ENCODE measurements at regions not wholly inside any gene's neighbourhood (a gene's known extent, or its start where the extent isn't known, plus 50 kb on each side); places are given as distances from the start of the nearest gene placed in this dataset.
A peak's percentile ranks its signal among the peaks of the same experiment; 100 is the strongest.
"Not testable (repeated sequence)": the region's sequence is repeated elsewhere in the genome, so short reads cannot be mapped to it uniquely, and the experiment has no call there.

GRCh38 chr22:35138521-35138920 lies 72.6 kb downstream of the ISX start:
- no peak for DNase-seq

GRCh38 chr22:35140879-35141745 lies 75.2 kb downstream of the ISX start:
- DNase-seq, result no peak

- no peak for DNase-seq
Measured at GRCh38 chr22:35148381-35148780, 82.4 kb downstream of the ISX start.

GRCh38 chr22:35148866-35149548 lies 83.0 kb downstream of the ISX start:
- no peak for DNase-seq

- peak; percentile 16 to 36 for DNase-seq
Measured at GRCh38 chr22:35150183-35151107, 84.5 kb downstream of the ISX start.

- no peak for DNase-seq
Measured at GRCh38 chr22:35152316-35152715, 86.4 kb downstream of the ISX start.

DNA sequence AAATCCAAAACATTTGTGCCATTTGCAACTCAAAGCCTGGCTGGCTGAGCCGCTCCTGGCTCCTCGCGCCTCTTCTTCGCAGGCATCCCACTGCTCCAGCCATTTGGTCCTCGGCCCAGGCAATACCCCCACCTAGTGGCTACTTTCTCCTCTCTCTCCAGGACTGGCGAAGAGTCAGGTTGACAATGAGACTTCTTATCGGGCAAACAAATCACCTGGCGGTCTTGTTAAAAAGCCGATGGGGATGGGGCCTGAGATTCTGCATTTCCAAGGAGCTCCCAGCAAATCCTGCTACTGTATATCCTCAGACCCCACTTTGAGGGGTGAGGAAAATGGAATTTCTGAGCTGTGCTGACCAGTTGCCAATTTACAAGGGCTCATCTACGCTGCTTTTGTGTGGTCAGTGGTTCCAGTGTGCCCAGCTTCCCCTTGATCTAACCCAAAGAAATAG lies 89.0 kb downstream of the ISX start:
- peak in 1 of 2 donors; percentile 6 for DNase-seq

DNA sequence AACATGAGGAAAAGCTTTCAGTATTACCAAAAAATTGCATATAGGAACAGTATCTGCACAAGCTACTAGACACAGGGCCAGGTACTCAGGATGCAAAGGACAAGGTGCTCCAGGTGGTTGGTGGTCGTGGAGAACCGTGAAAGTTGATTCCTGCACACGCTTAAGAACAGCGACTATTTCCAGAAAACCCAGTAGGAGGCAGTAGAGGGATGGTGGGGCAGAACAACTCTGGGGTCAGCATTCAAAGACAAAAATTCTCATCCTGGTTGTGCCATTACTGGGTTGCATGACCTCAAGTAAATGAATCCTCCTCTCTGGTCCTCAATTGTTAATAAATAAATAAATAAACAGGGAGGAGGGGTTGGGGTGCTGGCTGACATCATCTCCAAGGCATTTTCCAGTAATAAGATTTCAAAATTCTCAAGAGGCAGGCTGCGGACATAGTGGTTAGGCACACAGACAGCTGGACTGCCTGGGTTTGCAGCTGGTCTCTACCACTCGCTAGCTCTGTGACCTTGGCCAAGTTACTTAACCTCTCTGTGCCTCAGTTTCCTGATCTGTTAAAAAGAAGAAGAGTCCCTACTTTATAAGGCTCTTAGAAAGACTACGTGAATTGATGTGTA lies 89.6 kb downstream of the ISX start:
- no peak for DNase-seq

- DNase-seq, result no peak
Measured at GRCh38 chr22:35156945-35157344, 91.0 kb downstream of the ISX start.

DNA sequence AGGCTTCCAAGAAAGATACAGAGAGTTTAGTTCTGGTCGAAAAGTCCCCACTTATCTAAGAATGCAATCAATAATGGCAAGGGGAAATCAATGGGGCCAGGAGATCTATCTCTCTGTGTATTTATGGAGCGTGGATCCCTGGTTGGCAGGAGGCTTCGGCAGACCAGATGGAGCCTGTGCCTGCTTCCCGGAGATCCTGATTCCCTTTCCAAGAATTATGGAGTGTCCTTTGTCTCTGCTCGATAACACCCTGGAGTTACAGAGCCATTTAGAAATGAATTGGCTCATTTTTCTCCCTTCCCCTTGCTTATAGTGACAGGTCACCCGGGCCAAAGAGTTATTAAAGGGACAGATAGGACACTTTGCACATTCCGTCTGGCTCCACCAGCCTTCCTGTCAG lies 92.4 kb downstream of the ISX start:
- DNase-seq, result no peak

DNA sequence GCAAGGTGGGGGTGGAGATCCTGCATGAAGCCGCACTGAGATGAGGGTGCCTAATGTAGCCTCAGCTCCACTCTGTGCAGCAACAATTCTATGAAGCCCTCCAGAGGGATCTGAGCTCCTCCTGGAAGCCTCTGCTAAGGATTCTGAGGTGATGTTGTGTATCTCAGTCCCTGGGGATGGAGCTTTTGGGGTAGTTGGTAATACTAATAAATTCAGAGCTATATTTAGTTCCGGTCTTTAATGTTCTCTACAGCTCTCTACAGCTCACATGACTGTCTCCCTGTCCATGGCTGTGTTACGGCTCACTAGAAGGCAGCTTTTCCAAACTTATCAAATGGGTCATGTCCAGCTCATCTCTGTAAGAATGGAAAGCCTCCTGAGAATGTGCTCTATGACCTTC lies 93.4 kb downstream of the ISX start:
- DNase-seq, result no peak

GRCh38 chr22:35160268-35160667 lies 94.3 kb downstream of the ISX start:
- no peak for DNase-seq

DNA sequence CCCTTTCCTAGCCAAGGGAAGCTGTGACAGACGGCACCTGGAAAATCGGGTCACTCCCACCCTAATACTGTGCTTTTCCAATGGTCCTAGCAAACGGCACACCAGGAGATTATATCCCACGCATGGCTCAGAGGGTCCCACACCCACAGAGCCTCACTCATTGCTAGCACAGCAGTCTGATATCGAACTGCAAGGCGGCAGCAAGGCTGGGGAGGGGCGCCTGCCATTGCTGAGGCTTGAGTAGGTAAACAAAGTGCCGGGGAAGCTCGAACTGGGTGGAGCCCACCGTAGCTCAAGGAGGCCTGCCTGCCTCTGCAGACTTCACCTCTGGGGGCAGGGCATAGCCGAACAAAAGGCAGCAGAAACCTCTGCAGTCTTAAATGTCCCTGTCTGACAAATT lies 91.4 kb upstream of the HMGXB4 start:
- not testable (repeated sequence) for DNase-seq

GRCh38 chr22:35170716-35171697 lies 86.3 kb upstream of the HMGXB4 start:
- no peak for DNase-seq

DNA sequence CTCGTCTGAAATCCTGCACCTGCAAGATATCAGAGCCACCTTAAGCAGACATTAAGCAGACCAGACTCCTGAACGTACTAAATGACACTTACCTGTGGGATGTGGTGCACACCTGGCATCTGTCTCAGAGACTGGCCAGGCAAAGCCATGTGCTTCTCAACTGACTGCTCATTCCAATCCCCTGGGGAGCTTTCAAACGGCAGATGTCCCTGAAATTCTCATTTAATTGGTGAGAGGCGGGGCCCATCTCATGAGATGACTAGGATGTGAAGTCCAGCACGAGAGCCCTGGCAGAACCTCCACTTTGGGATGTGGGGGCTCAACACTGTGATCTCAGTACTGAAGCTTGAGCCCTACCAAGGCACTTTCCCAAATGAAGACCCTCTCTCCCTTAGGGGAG lies 84.9 kb upstream of the HMGXB4 start:
- no peak for DNase-seq

- DNase-seq, result no peak
Measured at GRCh38 chr22:35173655-35174054, 83.6 kb upstream of the HMGXB4 start.

- DNase-seq, result no peak
Measured at GRCh38 chr22:35174401-35175038, 82.8 kb upstream of the HMGXB4 start.

DNA sequence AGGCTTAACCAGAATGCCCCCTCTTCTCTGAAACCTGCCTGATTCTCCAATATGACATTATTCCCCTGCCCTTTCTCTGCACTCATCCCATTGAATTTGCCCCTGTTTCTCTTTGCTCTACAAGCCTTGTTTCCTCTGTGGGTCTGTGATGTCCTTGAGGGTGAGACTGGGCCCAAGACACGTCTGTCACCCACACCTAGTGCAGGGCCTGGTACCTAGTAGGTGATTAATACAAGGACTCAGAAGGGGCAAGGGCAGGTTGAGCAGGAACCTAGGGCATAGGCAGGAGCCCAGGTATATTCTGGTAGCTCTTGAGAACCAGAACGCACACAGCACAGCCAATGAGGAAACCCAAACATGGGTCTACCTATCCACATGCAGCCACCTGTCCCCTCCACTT lies 81.9 kb upstream of the HMGXB4 start:
- no peak for DNase-seq

GRCh38 chr22:35177811-35178210 lies 79.5 kb upstream of the HMGXB4 start:
- no peak for DNase-seq

- DNase-seq, result no peak
Measured at GRCh38 chr22:35178446-35178845, 78.8 kb upstream of the HMGXB4 start.

DNA sequence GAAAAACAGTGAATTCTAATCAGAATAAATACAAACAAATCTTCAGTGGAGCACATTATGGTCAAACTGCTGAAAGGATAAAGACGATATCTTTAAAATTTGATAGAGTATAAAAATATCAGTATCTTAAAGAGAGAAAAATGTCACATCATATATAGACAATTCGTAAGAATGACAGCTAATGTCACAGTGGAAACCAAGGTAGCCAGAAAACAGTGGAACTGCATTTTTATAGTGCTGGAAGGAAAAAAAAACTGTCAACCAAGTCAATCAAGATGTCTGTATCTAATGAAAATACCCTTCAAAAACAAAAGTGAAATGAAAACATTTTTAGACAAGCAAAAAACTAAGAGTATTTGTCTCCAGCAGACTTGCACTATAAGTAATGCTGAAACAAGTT lies 73.4 kb upstream of the HMGXB4 start:
- no peak for DNase-seq
